Psoas muscle (tissue), 7 donors: ENCODE measurements at regions not wholly inside any gene's neighbourhood (a gene's known extent, or its start where the extent isn't known, plus 50 kb on each side); places are given as distances from the start of the nearest gene placed in this dataset.
"Not testable (repeated sequence)": the region's sequence is repeated elsewhere in the genome, so short reads cannot be mapped to it uniquely, and the experiment has no call there.

ENCODE experiments used
- ATAC-seq, 4 donors: fragments of 200-7000 bp; cut with Tn5 transposase; one replicate each; pipeline ENCODE4 v1.9.1; 2020; ENCODE audit warnings: moderate library complexity in 3 of 4, mild to moderate bottlenecking in 2 of 4
- DNase-seq, 2 donors: peaks; one replicate each; pipeline ENCODE4 v3.0.0-alpha.2; 2020
- H3K27ac ChIP-seq: fragments of 200-600 bp; one replicate; pipeline ENCODE4 v1.8.0; 2022
- H3K27me3 ChIP-seq, 3 donors: fragments of 200-600 bp in 1 of 3; one replicate each; pipeline versions ENCODE4 v1.6.1 to v1.8.0; 2013 to 2022; ENCODE audit warnings: low read length in 2 of 3, mild to moderate bottlenecking in 2 of 3, moderate library complexity in 1 of 3; ENCODE audit not compliant: insufficient read depth in 3 of 3
- H3K36me3 ChIP-seq, 2 donors: fragments of 200-600 bp in 1 of 2; one replicate each; pipeline versions ENCODE4 v1.6.1 to v1.8.0; 2013 to 2022; ENCODE audit warnings: low read depth in 1 of 2, mild to moderate bottlenecking in 1 of 2, moderate library complexity in 1 of 2; ENCODE audit not compliant: insufficient read depth in 1 of 2
- H3K4me1 ChIP-seq: fragments of 200-600 bp; one replicate; pipeline ENCODE4 v1.8.0; 2022
- H3K4me3 ChIP-seq: fragments of 200-600 bp; one replicate; pipeline ENCODE4 v1.8.0; 2022; ENCODE audit warnings: mild to moderate bottlenecking
- H3K9me3 ChIP-seq: fragments of 200-600 bp; one replicate; pipeline ENCODE4 v1.8.0; 2022
- WGBS, 3 donors: extraction: QIAGEN DNeasy Blood & Tissue Kit; methylation state at CpG; one replicate each; pipeline versions ENCODE4 v1.1.6 to v1.1.7; 2013; 5-methylcytosine and 5-hydroxymethylcytosine counted together
- intact Hi-C, 2 donors: fragments of 100-400 bp; cut with DNase I; formaldehyde crosslinking; loops; one replicate each; pipeline versions ENCODE4 v1.11.0 to v1.14.2; 2022
- TF ChIP-seq, protein P1 (sequence below): fragments of 200-600 bp; IDR thresholded peaks from one replicate; pipeline ENCODE4 v1.8.0; 2022; ENCODE audit warnings: antibody characterized with exemption
- donor health status: healthy with polysubstance abuse.
- donor health status: DM: no; HTN: no; CAD: no; lungs with moderate emphysema.
- donor health status: Bipolar disorder and iron deficiency.
- donor health status: healthy.
- donor health status: DM: yes; HTN: yes; CAD: no.
- donor health status: DM: no; HTN: no; CAD: no.
- donor health status: DM: yes; HTN: yes; CAD: no.

DNA sequence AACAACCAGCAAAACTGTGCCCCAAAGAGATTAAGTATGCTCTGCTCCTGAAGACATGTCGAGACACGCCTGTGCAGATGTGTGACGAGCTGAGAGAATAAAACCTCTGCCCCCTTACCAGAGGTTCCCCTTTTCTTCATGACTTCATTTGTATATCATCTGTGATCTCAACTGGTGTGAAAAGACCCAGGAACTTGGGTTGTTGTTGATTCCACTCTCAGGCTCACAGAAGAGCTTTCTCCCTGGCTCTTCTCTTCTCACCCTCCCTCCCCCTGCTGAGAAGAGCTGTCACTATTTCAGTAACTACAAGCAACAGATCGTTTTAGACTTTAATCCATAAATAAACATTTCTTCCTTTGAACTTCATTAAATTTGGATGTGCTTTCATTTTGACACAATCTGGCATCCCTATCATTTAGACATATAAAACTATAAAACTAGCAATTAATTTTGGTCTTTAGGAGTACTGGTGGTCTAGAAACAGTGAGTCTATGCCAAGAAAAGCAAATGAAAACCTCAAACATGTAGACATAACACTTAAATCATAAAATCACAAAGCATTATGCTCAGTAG is 179.3 kb upstream of the FZD8 start:
- H3K36me3 ChIP-seq = no peaks in the 10 kb centered on the region
- no peak for ATAC-seq

DNA sequence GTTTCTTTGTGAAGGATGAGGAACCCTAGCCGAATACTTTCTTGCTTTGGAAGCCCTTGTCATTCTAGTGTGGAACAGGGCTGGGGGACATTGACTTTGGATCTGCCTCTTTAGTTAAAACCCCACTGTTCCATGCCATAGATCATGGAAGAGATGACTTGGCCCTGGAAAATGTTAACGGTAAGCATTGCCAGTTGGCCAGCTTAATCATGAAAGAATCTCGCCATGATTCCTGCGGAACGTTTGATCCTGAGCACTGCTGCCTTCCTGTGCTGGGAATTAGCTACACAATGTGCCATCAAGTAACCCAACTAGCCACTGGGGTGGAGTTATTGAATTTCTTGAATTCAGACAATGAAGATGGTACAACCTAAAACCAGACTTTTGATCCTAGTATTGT is 177.6 kb upstream of the FZD8 start:
- Histone ChIP-seq H3K4me3 (no peak overlapping the region), H3K36me3 (no peaks in the 10 kb centered on the region), H3K27ac (no peak overlapping the region), H3K27me3 (no peaks in the 10 kb centered on the region), H3K4me1 (no peaks in the 10 kb centered on the region), H3K9me3 (no peaks in the 10 kb centered on the region)
- TF ChIP-seq, protein P1, sequence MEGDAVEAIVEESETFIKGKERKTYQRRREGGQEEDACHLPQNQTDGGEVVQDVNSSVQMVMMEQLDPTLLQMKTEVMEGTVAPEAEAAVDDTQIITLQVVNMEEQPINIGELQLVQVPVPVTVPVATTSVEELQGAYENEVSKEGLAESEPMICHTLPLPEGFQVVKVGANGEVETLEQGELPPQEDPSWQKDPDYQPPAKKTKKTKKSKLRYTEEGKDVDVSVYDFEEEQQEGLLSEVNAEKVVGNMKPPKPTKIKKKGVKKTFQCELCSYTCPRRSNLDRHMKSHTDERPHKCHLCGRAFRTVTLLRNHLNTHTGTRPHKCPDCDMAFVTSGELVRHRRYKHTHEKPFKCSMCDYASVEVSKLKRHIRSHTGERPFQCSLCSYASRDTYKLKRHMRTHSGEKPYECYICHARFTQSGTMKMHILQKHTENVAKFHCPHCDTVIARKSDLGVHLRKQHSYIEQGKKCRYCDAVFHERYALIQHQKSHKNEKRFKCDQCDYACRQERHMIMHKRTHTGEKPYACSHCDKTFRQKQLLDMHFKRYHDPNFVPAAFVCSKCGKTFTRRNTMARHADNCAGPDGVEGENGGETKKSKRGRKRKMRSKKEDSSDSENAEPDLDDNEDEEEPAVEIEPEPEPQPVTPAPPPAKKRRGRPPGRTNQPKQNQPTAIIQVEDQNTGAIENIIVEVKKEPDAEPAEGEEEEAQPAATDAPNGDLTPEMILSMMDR = no peak
- ATAC-seq (peak in 1 of 4 donors; percentile 66), DNase-seq (no peak)
- WGBS, 3 donors = 26 to 38% (median 34%) methylated on average over 5 of the region's 5 CpGs
- intact Hi-C loops = no loop called here

More for the DNA sequence above, 179.3 kb upstream of the FZD8 start:
- no peaks in the 10 kb centered on the region for H3K4me1 ChIP-seq
- 73 to 75% (median 74%) methylated on average over 4 of the region's 4 CpGs for WGBS, 3 donors
- H3K9me3 ChIP-seq = no peaks in the 10 kb centered on the region
- TF ChIP-seq, protein P1 = no peak
- no peak overlapping the region for H3K4me3 ChIP-seq
- no peaks in the 10 kb centered on the region for H3K27me3 ChIP-seq
- intact Hi-C loops = no loop called here
- DNase-seq = no peak
- H3K27ac ChIP-seq = no peak overlapping the region

DNA sequence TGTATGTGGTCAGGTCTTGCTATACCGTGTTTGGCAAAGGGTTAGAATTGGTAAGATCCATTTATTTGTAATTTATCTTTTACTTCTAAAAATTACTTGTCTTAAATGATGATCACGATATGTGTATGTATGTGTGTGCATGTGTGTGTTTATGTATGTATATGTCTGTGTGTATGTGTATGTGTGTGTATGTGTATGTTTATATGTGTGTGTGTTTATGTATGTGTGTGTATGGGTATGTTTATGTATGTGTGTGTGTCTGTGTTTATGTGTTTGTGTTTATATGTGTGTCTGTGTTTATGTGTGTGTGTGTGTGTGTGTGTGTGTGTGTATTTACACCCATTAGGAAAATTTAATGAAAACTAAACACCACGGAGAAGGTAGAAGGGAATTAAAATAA is 176.9 kb upstream of the FZD8 start:
- Histone ChIP-seq H3K36me3 (no peaks in the 10 kb centered on the region), H3K4me3 (no peak overlapping the region), H3K9me3 (no peaks in the 10 kb centered on the region), H3K27ac (no peak overlapping the region), H3K27me3 (no peaks in the 10 kb centered on the region), H3K4me1 (no peaks in the 10 kb centered on the region)
- DNase-seq (no peak), ATAC-seq (no peak)
- 94 to 97% (median 96%) methylated on average over 3 of the region's 3 CpGs for WGBS, 3 donors
- TF ChIP-seq, protein P1 = no peak
- intact Hi-C loops = no loop called here

DNA sequence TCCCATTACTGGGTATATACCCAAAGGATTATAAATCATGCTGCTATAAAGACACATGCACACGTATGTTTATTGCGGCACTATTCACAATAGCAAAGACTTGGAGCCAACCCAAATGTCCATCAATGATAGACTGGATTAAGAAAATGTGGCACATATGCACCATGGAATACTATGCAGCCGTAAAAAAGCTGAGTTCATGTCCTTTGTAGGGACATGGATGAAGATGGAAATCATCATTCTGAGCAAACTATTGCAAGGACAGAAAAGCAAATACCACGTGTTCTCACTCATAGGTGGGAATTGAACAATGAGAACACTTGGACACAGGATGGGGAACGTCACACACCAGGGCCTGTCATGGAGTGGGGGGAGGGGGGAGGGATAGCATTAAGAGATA is 175.0 kb upstream of the FZD8 start:
- not testable (repeated sequence) for ATAC-seq

DNA sequence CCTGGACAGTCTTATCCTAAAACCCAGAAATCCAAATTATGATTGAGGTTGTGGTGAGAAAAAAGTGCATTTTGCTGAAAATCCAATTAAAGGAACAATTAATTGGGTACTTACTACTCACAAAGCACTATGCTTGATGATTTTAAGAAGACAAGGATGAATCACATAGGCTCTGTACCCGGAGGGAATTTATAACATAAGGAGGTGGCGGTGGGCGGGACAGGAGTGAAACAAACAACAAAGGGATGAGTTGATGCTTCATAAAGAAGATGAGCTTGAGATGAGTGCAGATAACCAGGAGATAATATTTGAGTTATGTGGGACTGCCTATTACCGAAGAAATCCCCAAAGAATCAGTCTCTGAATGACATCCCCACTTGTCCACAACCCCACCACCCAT is 171.1 kb upstream of the FZD8 start:
- no peak for DNase-seq
- Histone ChIP-seq H3K9me3 (no peaks in the 10 kb centered on the region), H3K36me3 (no peaks in the 10 kb centered on the region), H3K4me1 (no peaks in the 10 kb centered on the region), H3K27ac (no peak overlapping the region), H3K27me3 (no peaks in the 10 kb centered on the region), H3K4me3 (no peak overlapping the region)
- no peak for ATAC-seq
- intact Hi-C loops = no loop called here
- TF ChIP-seq, protein P1 = no peak
- WGBS, 3 donors = 86 to 92% (median 90%) methylated on average over 4 of the region's 4 CpGs

More for the DNA sequence above, 175.0 kb upstream of the FZD8 start:
- WGBS, 3 donors = 93 to 98% (median 95%) methylated on average over 3 of the region's 5 CpGs
- H3K27ac ChIP-seq, intact Hi-C loops, H3K4me3 ChIP-seq, H3K9me3 ChIP-seq, H3K27me3 ChIP-seq, H3K4me1 ChIP-seq, H3K36me3 ChIP-seq, DNase-seq: not testable (repeated sequence)
